ENCODE measurements at regions not wholly inside any gene's neighbourhood (a gene's known extent, or its start where the extent isn't known, plus 50 kb on each side); places are given as distances from the start of the nearest gene placed in this dataset.

GRCh38 chr6:6835223-6835503 is 246.6 kb downstream of the LY86 start:
- ChIA-PET POLR2A (no interaction called here), CTCF (no interaction called here)
- TF ChIP-seq CTCF (IDR thresholded peaks at IDR 0.05) = no peak
- Mint-ChIP-seq H3K4me1 (ENCODE audit: low read depth) (no peaks in the 10 kb centered on the region), H3K9me3 (no peaks in the 10 kb centered on the region), H3K27me3 (peaks cover 15% of the 10 kb centered on the region), H3K4me3 (no peak overlapping the region), H3K36me3 (ENCODE audit: low read depth) (no peaks in the 10 kb centered on the region), H3K27ac (no peak overlapping the region)
- intact Hi-C loops (cut with micrococcal nuclease) = no loop called here
- DNase-seq (no peak), ATAC-seq (no peak)

GRCh38 chr6:6836609-6837406 is 248.3 kb downstream of the LY86 start:
- peaks cover 18% of the 10 kb centered on the region for H3K27me3 Mint-ChIP-seq
- H3K36me3 Mint-ChIP-seq (ENCODE audit: low read depth) = no peaks in the 10 kb centered on the region
- no peak overlapping the region for H3K4me3 Mint-ChIP-seq
- ATAC-seq = no peak
- no peak for DNase-seq
- H3K9me3 Mint-ChIP-seq = no peaks in the 10 kb centered on the region
- POLR2A ChIA-PET = no interaction called here
- H3K4me1 Mint-ChIP-seq (ENCODE audit: low read depth) = no peaks in the 10 kb centered on the region
- H3K27ac Mint-ChIP-seq = no peak overlapping the region
- intact Hi-C loops (cut with micrococcal nuclease) = no loop called here
- TF ChIP-seq CTCF (IDR thresholded peaks at IDR 0.05) = no peak
- CTCF ChIA-PET = interaction anchor here (0.7 kb wide), 1 partner anchor 16 kb away, joined by 3 read pairs; no protein-coding TSS in a partner anchor

- ATAC-seq = no peak
- H3K4me3 Mint-ChIP-seq = no peak overlapping the region
- no peak overlapping the region for H3K27ac Mint-ChIP-seq
- POLR2A ChIA-PET = no interaction called here
- H3K36me3 Mint-ChIP-seq (ENCODE audit: low read depth) = no peaks in the 10 kb centered on the region
- no peak for TF ChIP-seq CTCF (IDR thresholded peaks at IDR 0.05)
- CTCF ChIA-PET = no interaction called here
- H3K4me1 Mint-ChIP-seq (ENCODE audit: low read depth) = no peaks in the 10 kb centered on the region
- no peaks in the 10 kb centered on the region for H3K9me3 Mint-ChIP-seq
- intact Hi-C loops (cut with micrococcal nuclease) = no loop called here
- peaks cover 20% of the 10 kb centered on the region for H3K27me3 Mint-ChIP-seq
- no peak for DNase-seq
Measured at GRCh38 chr6:6837541-6838080, 249.1 kb downstream of the LY86 start.

- peaks cover 4% of the 10 kb centered on the region for H3K9me3 Mint-ChIP-seq
- POLR2A ChIA-PET = interaction anchor here (0.7 to 0.8 kb wide), 2 partner anchors 10 to 1300 kb away, joined by 3 to 4 read pairs; no protein-coding TSS in a partner anchor
- no peak for TF ChIP-seq CTCF (IDR thresholded peaks at IDR 0.05)
- no peaks in the 10 kb centered on the region for H3K36me3 Mint-ChIP-seq (ENCODE audit: low read depth)
- H3K27ac Mint-ChIP-seq = no peak overlapping the region
- no peaks in the 10 kb centered on the region for H3K4me1 Mint-ChIP-seq (ENCODE audit: low read depth)
- no peak for ATAC-seq
- no peak overlapping the region for H3K4me3 Mint-ChIP-seq
- intact Hi-C loops (cut with micrococcal nuclease) = no loop called here
- peaks cover 10% of the 10 kb centered on the region for H3K27me3 Mint-ChIP-seq
- DNase-seq = no peak
- CTCF ChIA-PET = no interaction called here
Measured at GRCh38 chr6:6840831-6841291, 252.3 kb downstream of the LY86 start.

- no peak for DNase-seq
- intact Hi-C loops (cut with micrococcal nuclease) = no loop called here
- H3K9me3 Mint-ChIP-seq = peaks cover 11% of the 10 kb centered on the region
- ATAC-seq = no peak
- ChIA-PET POLR2A (interaction anchor here (0.7 to 0.8 kb wide), 2 partner anchors 10 to 1299 kb away, joined by 3 to 4 read pairs; no protein-coding TSS in a partner anchor), CTCF (no interaction called here)
- no peak for TF ChIP-seq CTCF (IDR thresholded peaks at IDR 0.05)
- H3K4me3 Mint-ChIP-seq = no peak overlapping the region
- H3K4me1 Mint-ChIP-seq (ENCODE audit: low read depth) = no peaks in the 10 kb centered on the region
- no peaks in the 10 kb centered on the region for H3K36me3 Mint-ChIP-seq (ENCODE audit: low read depth)
- peaks cover 10% of the 10 kb centered on the region for H3K27me3 Mint-ChIP-seq
- H3K27ac Mint-ChIP-seq = no peak overlapping the region
Measured at GRCh38 chr6:6841571-6841970, 253.1 kb downstream of the LY86 start.

Measured in activated CD8-positive, alpha-beta T cell treated with anti-CD3 and anti-CD28 coated beads for 36 hours (primary cell).